ENCODE measurements at regions not wholly inside any gene's neighbourhood (a gene's known extent, or its start where the extent isn't known, plus 50 kb on each side); places are given as distances from the start of the nearest gene placed in this dataset.
"Not testable (repeated sequence)": the region's sequence is repeated elsewhere in the genome, so short reads cannot be mapped to it uniquely, and the experiment has no call there.

DNA sequence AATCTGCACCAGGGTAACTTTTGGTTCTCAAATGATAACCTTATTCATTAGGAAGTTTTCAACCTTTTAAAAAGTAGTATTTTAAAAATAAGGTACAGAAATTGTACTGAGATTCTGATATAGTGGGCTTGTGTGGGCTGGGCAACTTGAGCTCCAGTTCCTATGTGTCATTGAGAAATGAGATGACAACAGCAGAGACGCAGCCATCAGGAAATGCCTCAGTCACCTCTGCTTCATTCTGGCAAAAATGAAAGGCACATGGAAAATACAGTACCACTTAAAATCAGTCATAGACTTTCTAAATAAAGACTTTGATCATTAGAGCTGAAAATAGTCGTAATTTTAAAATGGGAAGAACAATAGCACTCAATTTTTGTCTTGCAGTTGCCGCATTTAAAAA lies 480.2 kb downstream of the PLK2 start:
- H3K27me3 ChIP-seq (ENCODE audit: insufficient read depth, poor library complexity, severe bottlenecking), result no peaks in the 10 kb centered on the region
- DNase-seq (ENCODE audit: low read depth in 1 of 2, low spot score in 1 of 2), result no peak
- H3K4me3 ChIP-seq (replicated peaks; ENCODE audit: insufficient read depth, low read length), result no peak overlapping the region
- H3K27ac ChIP-seq (replicated peaks), result no peak overlapping the region
- no peak for TF ChIP-seq POLR2AphosphoS5 (IDR thresholded peaks at IDR 0.05; ENCODE audit: low read depth)
- TF ChIP-seq, protein P1, sequence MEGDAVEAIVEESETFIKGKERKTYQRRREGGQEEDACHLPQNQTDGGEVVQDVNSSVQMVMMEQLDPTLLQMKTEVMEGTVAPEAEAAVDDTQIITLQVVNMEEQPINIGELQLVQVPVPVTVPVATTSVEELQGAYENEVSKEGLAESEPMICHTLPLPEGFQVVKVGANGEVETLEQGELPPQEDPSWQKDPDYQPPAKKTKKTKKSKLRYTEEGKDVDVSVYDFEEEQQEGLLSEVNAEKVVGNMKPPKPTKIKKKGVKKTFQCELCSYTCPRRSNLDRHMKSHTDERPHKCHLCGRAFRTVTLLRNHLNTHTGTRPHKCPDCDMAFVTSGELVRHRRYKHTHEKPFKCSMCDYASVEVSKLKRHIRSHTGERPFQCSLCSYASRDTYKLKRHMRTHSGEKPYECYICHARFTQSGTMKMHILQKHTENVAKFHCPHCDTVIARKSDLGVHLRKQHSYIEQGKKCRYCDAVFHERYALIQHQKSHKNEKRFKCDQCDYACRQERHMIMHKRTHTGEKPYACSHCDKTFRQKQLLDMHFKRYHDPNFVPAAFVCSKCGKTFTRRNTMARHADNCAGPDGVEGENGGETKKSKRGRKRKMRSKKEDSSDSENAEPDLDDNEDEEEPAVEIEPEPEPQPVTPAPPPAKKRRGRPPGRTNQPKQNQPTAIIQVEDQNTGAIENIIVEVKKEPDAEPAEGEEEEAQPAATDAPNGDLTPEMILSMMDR (IDR thresholded peaks at IDR 0.05; ENCODE audit: insufficient read depth, low read length), result no peak
- no peak for TF ChIP-seq SPI1 (IDR thresholded peaks at IDR 0.05; ENCODE audit: borderline replicate concordance, low read depth)
- no peak for TF ChIP-seq GABPA (IDR thresholded peaks at IDR 0.05; ENCODE audit: low read depth)
- TF ChIP-seq REST (IDR thresholded peaks at IDR 0.05; ENCODE audit: insufficient replicate concordance, low read depth), result no peak

DNA sequence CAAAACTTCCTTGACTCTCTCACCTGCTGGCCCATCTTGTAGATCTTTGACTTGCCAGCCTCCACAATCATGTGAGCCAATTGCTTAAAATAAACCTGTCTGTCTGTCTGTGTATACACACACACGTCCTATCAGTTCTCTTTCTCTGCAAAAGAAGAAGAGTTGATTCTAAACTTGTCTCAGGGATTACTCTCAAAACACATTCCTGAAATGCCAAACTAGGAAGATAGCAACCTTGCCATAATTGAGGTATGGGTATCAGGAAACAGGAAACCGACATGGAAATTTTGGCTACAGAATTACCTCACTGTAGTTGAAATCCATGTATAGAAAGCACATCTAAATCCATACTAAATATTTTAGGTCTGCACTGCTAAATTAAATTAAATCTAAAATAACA lies 483.4 kb downstream of the PLK2 start:
- TF ChIP-seq, protein P1 (IDR thresholded peaks at IDR 0.05; ENCODE audit: insufficient read depth, low read length), result no peak
- no peak for TF ChIP-seq GABPA (IDR thresholded peaks at IDR 0.05; ENCODE audit: low read depth)
- no peak for TF ChIP-seq SPI1 (IDR thresholded peaks at IDR 0.05; ENCODE audit: borderline replicate concordance, low read depth)
- TF ChIP-seq POLR2AphosphoS5 (IDR thresholded peaks at IDR 0.05; ENCODE audit: low read depth), result no peak
- no peak for TF ChIP-seq REST (IDR thresholded peaks at IDR 0.05; ENCODE audit: insufficient replicate concordance, low read depth)
- no peaks in the 10 kb centered on the region for H3K27me3 ChIP-seq (ENCODE audit: insufficient read depth, poor library complexity, severe bottlenecking)
- no peak overlapping the region for H3K27ac ChIP-seq (replicated peaks)
- H3K4me3 ChIP-seq (replicated peaks; ENCODE audit: insufficient read depth, low read length), result no peak overlapping the region
- DNase-seq (ENCODE audit: low read depth in 1 of 2, low spot score in 1 of 2), result no peak

DNA sequence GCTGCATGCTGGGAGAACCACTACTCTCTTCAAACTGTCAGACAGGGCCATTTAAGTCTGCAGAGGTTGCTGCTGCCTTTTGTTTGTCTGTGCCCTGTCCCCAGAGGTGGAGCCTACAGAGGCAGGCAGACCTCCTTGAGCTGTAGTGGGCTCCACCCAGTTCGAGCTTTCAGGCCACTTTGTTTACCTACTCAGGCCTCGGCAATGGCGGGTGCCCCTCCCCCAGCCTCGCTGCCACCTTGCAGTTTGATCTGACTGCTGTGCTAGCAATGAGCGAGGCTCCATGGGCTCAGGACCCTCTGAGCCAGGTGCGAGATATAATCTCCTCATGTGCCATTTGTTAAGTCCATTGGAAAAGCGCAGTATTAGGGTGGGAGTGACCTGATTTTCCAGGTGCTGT lies 487.8 kb downstream of the PLK2 start:
- H3K27me3 ChIP-seq (ENCODE audit: insufficient read depth, poor library complexity, severe bottlenecking); H3K27ac ChIP-seq (replicated peaks); H3K4me3 ChIP-seq (replicated peaks; ENCODE audit: insufficient read depth, low read length); DNase-seq (ENCODE audit: low read depth in 1 of 2, low spot score in 1 of 2): not testable (repeated sequence)

DNA sequence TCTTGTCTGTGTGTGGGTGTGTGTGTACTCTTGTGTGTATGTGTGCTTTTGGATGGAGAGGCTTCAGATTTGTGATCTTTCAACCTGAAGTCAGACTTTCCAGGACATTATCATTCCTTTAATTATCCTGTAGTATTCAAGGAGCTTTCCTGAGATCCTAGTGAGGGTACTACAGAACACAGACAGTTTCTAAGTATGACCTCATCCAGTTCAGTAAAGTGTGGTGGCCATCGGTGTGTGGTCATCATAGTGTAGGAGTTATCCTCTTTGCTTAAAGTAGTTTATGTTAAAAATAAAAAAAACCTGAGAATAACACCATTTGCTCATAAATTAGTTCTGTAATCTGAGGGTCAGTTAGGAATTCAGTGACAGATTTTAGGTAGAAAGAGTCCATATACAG lies 478.0 kb upstream of the ACTBL2 start:
- TF ChIP-seq POLR2AphosphoS5 (IDR thresholded peaks at IDR 0.05; ENCODE audit: low read depth) (no peak), REST (IDR thresholded peaks at IDR 0.05; ENCODE audit: insufficient replicate concordance, low read depth) (no peak), GABPA (IDR thresholded peaks at IDR 0.05; ENCODE audit: low read depth) (no peak), SPI1 (IDR thresholded peaks at IDR 0.05; ENCODE audit: borderline replicate concordance, low read depth) (no peak)
- TF ChIP-seq, protein P1 (IDR thresholded peaks at IDR 0.05; ENCODE audit: insufficient read depth, low read length), result no peak
- Histone ChIP-seq H3K27ac (replicated peaks) (no peak overlapping the region), H3K27me3 (ENCODE audit: insufficient read depth, poor library complexity, severe bottlenecking) (no peaks in the 10 kb centered on the region), H3K4me3 (replicated peaks; ENCODE audit: insufficient read depth, low read length) (no peak overlapping the region)
- no peak for DNase-seq (ENCODE audit: low read depth in 1 of 2, low spot score in 1 of 2)
